Frontal cortex (tissue), 3 donors: ENCODE measurements at regions not wholly inside any gene's neighbourhood (a gene's known extent, or its start where the extent isn't known, plus 50 kb on each side); places are given as distances from the start of the nearest gene placed in this dataset.
"Not testable (repeated sequence)": the region's sequence is repeated elsewhere in the genome, so short reads cannot be mapped to it uniquely, and the experiment has no call there.

Experiments used
- DNase-seq, 2 donors: peaks; one replicate each; pipeline ENCODE4 v3.0.0; 2012; ENCODE audit warnings: low spot score in 2 of 2
- FAIRE-seq: peaks from 2 replicates; lab custom pipeline; 2012; peaks lifted over from hg19 to GRCh38; lab: Jason Lieb, UNC
- donor health status: control.
- donor health status: control.
- donor health status: control.

DNA sequence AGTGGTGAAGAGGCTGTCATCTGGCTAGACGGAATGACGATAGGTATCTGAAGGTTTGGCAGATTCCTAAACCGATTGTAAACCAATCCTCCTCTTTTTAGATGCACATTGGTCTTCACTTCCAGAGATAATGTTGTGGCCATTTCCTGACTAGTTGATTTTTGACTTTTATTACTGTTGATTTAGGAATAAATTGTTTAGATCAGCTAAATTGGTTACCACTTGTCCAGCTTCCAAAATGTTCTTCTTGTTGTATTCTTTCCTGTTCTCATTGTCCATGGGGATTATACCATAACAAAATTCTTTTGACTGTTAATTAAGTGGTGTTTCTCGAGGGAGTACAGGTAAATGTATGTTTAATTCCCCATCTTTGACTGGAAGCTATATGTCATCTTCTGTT lies 119.7 kb downstream of the MACROH2A1 start:
- FAIRE-seq = no peak
- DNase-seq = no peak

DNA sequence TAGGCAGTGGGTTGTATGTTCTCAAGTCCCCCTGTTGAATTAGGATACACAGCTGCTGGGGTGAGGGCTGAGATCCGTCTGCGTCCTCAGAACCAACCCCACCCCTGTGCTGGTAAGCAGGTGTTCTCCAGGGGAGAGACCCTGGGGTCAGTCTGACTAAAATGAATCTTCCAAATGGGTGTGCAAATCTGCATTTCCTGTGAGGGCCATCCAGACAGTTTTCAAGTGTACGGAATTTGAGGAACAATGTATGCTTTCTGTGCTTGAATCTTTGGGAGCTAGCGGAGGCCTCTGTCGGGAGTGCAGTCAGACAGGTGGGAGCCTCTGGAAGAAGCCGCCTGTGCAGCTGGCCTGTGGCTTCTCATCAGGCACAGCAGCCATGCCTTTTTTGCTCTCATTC lies 122.9 kb downstream of the MACROH2A1 start:
- no peak for DNase-seq

DNA sequence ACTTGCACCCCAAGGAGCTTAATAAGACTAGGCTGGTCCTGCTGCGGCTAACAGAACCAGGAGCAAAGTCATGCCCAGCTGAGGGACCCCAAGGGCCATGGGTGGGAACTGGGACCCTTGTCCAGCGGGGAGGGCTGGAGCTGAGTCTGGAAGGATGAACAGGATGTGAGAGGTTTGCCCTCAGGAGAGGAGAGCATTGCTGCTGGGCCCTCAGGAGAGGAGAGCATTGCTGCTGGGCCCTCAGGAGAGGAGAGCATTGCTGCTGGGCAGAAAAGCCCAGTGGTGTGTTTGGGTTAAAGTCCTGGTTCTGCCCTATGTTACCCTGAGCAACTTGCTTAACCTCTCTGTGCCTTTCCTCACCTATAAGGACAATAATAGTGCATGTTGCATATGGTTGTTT lies 125.8 kb downstream of the MACROH2A1 start:
- DNase-seq = no peak
- no peak for FAIRE-seq

More for the DNA sequence above, 122.9 kb downstream of the MACROH2A1 start:
- no peak for FAIRE-seq

DNA sequence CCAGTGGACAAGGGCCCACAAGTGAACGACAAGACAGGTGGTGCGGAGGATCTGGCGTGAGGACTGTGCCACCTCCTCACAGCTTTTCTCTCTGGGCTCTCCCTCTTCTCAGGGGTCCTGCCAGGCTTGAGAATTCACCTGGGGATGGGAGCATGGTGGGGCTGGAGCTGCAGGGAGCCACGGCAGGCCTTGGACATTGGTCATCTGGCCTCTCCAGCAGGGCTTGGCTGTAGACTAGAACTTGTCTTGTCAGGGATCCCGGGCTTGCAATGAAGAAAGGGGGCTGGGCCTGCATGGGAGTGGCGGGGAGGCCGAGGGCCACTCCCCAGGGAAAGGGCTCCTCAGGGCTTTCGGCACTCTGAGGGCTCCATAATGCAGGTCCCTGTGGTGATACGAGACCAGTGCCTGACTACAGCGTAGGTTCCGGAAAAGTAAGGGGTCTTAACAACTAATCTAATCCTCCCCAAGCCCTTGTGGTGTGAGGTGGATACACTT lies 126.7 kb downstream of the MACROH2A1 start:
- DNase-seq (no peak), FAIRE-seq (no peak)

DNA sequence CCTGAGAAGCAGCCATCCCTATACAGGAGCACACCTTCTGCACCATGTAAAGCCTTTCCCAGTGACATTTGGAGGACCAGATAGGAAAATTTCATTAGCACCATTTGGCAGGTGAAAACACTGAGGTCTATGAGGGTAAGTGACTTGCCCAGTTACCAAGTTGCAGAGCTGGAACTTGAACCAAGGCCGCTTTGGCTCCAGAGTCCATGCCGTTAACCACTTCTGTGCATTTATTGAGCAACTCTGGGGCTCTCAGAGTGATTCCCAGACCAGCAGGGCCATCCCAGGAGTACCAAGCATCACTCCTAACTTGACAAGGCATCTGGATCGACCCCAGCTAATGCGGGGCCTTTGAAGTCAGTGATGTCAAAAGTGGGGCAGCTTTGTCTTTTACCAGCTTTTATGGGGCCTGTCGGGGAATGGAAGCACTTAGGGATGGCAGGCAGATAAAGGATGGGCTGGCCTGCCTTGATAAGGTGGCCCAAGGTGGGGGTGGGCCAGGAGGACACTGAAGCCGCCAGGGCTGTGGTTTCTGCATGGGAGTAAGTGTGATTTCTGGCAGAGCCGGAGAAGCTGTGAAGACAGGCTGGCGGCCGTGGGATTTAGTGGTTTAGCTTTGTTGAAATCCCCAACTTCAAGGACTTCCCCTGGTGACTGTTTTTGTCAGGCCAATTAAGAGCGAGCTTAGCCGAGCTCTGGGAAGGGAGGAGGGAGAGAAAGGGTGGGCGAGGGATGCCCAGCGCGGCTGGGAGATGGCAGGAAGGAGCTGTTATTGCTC lies 127.3 kb downstream of the MACROH2A1 start:
- FAIRE-seq (no peak), DNase-seq (no peak)

DNA sequence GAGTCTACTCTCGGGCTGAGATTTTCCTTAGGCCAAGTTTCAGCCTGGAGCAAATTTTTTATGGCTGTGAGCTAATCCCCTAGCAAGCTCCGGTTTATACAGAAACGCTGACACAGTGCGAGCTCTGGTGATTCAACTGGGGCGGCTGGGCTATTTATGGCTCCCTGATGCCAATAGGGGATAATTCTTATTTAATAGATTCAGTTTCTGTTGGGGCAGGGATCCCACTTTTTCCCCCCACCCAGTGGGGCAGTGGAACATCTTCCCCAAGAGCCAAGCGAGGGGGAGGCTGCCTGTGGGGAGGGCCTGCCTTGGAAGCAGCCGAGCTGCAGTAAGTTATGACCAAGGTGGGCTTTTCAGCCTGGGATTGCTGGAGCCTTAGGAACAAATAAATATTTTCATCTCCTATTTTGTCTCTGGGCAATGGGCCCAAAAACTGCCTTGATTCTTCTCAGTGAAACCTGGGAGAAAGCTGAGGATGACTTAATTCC lies 129.1 kb downstream of the MACROH2A1 start:
- DNase-seq = no peak

DNA sequence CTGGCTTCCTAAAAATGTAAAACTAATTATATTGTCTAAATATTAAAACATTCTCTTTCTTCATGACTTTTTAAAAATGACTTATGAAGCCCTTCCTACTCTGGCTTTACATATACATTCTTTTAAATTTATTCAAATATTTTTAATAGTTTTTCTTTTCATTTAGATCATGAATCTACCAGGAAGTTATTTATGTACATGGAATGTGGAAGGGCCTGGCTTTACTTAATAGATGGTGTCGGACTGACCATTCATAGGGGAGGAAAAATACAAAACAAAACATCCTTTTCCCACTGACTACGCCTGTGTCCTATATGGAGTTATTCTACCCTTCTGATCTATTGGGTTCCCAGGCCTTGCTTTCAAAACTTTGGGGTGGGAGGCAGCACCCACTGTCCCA lies 129.8 kb downstream of the MACROH2A1 start:
- DNase-seq (no peak), FAIRE-seq (no peak)

More for the DNA sequence above, 129.1 kb downstream of the MACROH2A1 start:
- no peak for FAIRE-seq

DNA sequence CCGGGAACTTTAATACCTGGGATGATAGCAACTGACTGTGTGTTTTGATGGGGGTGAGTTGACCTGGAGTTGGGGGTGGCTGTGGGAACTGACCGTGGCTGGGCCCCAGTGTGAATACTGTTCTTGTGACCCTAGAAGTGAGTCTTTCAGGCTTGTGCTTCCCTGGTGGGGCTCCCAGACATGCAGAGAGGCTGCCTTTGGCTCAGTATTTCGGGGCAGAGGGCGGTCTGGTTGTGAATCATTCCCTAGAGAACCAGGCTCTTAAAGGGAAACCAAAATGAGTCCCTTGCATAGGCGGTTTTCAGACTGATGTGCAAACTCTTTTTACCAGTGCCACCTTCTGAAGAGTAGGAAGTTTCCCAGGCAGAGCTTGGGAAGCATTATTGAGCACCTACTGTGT lies 132.1 kb downstream of the MACROH2A1 start:
- FAIRE-seq (no peak), DNase-seq (no peak)

DNA sequence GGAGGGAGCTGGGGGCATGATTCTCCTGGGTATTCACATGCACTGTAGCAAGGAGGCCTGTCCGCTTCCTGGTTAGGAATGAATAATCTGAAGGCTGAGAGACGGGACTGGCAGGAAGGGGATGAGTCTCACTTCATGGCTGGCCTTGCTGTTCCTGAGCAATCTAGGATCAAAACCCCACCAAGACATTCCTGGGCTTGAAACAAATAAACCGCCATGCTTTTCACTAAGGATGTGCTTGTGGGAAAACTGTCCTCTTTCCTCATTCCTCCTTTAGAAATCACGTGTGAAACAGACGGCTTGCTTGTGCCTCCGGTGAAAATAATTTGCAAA lies 132.8 kb downstream of the MACROH2A1 start:
- FAIRE-seq (no peak), DNase-seq (no peak)

DNA sequence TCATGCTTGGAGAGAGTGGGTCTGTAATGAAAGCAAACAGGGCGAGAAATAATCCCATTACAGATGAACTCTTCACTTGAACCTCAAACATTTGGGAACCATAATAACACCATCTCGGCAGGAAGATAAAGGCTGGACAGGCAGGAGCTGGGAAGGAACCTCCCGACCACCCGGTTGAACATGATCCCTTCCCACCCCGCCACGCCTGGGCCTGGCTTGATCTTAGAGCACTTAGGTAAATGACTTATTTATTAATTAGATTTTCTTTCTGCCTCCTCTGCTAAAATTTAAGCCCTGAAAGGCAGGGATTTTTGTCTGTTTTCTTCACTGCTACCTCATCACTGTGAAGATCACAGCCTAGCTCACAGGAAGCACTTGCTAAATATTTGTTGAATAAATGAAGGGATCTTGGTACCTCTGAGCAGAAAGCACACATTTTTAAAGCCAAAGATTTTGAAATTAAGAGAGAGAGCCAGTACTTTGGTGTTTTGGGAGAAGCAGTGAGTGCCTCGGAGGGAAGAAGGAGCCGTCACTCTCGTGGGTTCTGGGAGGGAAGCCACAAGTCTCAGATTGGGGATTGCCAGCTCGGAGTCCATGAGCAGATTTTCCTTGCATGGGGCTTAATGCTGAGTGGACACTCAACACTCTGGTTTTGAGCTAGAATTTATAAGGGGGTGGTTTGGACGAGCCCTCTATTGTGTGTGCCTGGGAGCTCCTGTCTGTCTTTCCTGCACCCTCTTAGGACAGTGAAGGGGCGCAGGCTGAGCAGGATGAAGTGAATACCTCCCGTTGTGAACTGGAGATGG lies 133.3 kb downstream of the MACROH2A1 start:
- DNase-seq (no peak), FAIRE-seq (no peak)

DNA sequence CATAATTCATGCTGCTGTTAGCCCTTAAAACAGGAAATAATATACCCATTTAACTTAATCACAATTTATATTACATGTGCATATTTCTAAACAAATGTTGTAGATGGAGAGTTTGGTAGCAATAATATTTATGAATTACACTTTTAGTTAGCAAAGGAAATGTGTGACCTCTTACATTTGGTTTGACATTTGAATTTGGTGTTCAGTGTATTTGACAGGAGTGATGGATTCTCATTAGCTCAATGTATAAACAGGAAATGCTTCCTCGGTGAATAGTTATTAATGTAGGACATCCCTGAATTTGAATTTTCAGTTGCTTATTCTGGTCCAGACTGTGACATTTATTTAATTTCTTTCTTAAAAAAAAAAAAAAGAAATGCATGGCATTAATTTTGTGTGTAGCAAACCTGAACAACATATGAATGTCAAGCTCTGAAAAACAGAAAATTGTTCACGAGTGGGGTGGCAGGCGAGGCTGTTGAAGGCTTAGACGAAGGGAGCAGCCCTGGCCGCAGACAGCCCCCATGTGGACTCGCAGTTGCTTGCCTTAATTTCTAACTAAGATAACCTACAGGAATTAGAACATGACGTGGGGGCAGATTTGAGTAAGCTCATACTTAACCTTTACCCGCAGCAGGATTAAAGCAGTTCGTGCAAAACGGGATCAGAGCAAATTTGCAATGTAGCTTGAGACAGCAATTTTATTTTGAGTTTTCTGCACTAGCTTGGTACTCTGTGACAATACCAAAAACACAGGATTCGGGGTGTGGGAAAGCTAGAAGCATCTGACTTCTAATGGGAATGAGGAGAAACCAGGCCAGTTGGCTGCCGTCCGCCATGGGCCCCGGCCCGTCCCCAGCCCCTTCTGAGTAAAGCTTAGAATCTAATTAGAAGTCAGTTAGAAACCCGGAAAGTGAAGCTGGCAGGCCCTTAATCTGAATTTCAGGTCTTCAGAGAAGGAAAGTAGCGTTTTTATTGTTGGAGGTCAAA lies 134.3 kb downstream of the MACROH2A1 start:
- DNase-seq (no peak), FAIRE-seq (no peak)

DNA sequence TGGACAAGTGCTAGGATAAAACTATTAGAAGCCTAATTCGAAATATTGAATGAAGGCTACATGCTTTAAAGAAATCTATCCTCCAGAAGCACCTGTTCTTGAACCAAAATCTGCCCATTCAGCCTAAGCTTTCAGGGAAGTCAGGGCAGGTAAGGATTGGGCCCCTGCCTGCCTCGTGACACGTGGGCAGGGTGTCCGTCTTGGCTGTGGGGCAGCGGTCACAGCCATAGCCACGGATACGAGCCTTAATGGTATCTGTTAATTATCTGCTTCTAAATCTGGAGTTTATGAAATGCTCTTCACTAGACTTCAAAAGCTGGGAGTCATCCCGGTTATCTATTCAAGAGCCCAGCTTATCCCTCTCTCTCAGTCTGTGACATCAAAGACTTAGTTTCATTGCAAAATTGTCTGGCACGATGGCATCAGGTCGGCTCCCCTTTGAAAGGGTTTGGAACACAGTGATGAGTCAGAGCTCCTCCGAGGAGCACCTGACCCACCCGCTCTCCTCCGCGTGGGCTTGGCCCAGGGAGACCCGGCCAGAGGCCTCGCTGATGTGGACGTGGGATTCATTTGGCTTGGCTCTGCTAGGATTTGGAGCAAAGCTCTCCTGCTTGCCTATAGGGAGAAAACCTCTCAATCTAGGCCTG lies 135.9 kb downstream of the MACROH2A1 start:
- DNase-seq (no peak), FAIRE-seq (no peak)

DNA sequence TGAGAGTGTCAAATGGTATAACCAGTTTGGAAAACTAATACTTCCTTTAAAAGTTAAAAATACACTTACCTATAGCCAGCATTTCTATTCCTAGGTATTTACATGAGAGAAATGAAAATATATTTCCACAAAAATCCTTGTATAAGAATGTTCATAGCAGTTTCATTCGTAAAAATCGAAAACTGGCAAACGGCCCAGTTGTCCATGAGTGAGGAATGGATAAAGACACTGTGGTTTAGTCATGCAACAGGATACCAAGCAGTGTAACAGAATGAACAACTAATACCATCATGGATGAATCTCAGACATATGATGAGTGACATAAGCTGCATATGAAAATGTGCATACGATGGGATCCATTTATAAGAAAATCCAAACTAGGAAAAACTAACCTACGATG lies 136.7 kb downstream of the MACROH2A1 start:
- no peak for FAIRE-seq
- no peak for DNase-seq

DNA sequence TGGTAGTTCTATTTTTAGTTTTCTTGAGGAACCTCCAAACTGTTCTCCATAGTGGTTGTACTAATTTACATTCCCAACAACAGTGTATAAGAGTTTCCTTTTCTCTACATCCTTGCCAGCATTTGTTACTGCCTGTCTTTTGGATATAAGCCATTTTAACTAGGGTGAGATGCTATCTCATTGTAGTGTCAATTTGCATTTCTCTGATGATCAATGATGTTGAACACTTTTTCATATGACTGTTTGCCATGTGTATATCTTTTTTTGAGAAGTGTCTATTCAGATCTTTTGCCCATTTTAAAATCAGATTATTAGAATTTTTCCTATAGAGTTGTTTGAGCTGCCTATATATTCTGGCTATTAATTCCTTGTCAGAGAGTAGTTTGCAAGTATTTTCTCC lies 138.9 kb downstream of the MACROH2A1 start:
- not testable (repeated sequence) for DNase-seq

DNA sequence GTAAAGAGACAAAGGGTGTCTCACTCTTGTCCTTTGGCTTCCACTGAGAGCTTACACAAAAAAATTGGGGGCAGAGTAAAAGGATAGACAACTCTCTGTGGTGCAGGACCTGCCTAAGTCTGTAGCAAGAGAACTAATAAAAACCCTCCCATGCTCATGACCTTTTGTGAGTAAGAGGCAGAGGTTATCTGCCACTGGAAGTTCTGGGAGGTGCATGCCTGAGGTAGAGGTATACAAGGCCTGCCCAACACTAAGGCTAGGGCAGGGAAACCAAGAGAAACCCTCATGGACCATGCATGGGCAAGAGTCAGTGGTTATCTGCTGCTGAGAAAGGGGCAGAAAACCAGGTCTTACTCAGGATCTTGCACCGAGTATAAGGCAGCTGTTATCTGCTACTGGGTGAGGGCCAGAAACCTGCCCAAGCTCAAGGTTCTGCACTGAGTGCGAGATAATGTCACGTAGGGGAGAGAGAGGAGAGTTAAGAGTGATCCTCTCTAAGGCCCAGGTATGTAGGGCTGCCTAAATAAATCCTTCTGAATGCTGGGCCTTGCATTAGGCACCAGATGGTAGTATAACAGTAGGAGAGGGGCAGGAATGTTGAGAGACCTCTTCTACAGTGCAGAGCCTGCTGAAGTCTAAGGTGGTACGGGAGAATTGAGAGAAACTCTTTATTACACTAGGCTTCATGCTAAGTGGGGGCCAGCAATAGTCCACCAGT lies 143.4 kb downstream of the MACROH2A1 start:
- DNase-seq (no peak), FAIRE-seq (no peak)

More for the DNA sequence above, 138.9 kb downstream of the MACROH2A1 start:
- FAIRE-seq = not testable (repeated sequence)

DNA sequence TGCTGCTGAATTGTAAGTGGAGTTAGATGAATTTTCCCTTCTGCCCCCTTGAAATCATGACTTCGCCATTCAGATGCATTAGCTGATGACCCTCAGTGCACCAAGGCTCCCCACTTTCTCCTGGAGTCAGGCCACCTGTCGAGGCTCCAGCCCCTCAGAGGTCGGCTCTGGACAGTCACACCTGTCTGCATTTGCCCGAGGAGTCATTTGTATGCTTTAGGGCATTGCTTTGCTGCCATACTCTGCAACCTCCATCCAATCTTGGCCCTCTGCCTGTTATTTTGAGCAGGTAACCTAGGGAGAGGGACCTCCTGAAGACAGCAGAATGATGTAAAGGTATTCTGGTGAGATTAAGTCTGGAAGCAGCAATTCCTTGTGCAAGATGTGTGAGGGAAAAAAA lies 144.8 kb downstream of the MACROH2A1 start:
- FAIRE-seq = no peak
- no peak for DNase-seq

DNA sequence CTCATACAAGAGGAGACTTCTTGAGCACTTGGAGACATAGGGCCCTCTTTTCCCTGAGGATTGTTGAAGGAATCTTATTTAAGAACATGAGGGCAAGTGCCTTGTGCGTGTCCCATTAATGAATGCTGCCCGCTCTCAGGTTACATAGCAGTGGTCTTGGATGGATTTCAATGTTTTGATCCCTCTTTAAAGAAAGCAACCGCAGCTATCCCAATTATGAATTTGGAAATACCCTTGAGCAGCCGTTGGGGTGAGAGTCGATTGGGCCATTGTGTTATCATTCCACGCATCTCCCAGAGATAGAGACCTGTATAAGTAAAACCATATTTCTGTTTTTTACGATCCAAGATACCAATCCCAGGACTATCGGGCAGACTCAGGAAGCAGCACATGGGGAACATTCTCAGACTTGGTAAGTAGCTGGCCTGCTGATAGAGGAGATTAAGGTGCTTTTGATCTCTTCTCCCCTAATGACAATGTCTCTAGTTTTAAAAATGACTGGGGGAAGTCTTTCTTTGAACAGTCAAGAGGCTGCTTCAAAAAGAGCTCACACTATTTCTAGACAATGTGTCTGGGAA lies 145.3 kb downstream of the MACROH2A1 start:
- DNase-seq (no peak), FAIRE-seq (no peak)

DNA sequence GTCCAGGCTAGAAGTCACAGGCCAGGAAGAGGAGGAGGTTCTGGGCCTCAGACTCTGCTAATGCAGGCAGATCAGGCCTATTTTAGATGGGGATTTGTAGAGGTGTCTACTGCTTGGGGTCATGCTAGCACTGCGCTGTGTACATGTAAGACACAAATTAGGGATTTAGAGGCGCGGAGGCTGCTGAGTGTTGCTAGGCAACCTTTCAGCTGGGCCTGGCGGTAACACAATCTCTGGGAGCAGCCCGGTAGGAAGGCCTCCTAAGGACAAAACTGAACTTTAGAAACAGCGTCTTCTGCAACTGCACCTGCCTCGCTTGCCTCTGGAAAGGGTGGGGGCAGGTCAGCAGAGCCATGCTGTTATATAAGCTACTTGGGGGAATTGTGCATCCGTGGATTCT lies 147.9 kb downstream of the MACROH2A1 start:
- FAIRE-seq (no peak), DNase-seq (no peak)
